Hepatocyte (in vitro differentiated cells): ENCODE measurements at regions not wholly inside any gene's neighbourhood (a gene's known extent, or its start where the extent isn't known, plus 50 kb on each side); places are given as distances from the start of the nearest gene placed in this dataset.

Experiments
- DNase-seq: peaks from one replicate; pipeline ENCODE4 v3.0.0-alpha.2; 2016; ENCODE audit warnings: low spot score
- H2AFZ ChIP-seq: fragments of 200-600 bp; sonication (generic); 2 replicates; pipeline ENCODE4 v1.6.0; 2016; ENCODE audit warnings: antibody characterized with exemption, mild to moderate bottlenecking
- H3K27ac ChIP-seq: fragments of 200-600 bp; sonication (generic); 2 replicates; pipeline ENCODE4 v1.5.1; 2016; ENCODE audit warnings: mild to moderate bottlenecking
- H3K27me3 ChIP-seq: fragments of 200-600 bp; sonication (generic); 2 replicates; pipeline ENCODE4 v1.6.1; 2016
- H3K36me3 ChIP-seq: fragments of 200-600 bp; sonication (generic); replicated peaks from 2 replicates; pipeline ENCODE4 v1.5.1; 2016; ENCODE audit warnings: low read depth; ENCODE audit not compliant: insufficient read depth
- H3K4me1 ChIP-seq: fragments of 200-600 bp; sonication (generic); 2 replicates; pipeline ENCODE4 v1.5.1; 2016; ENCODE audit warnings: mild to moderate bottlenecking, moderate library complexity; ENCODE audit not compliant: insufficient read depth
- H3K4me2 ChIP-seq: fragments of 200-600 bp; sonication (generic); 2 replicates; pipeline ENCODE4 v1.6.0; 2016
- H3K4me3 ChIP-seq: fragments of 200-600 bp; sonication (generic); 2 replicates; pipeline ENCODE4 v1.5.1; 2016; ENCODE audit warnings: mild to moderate bottlenecking
- H3K79me2 ChIP-seq: fragments of 200-600 bp; sonication (generic); 2 replicates; pipeline ENCODE4 v1.6.0; 2017; ENCODE audit warnings: mild to moderate bottlenecking
- H3K9me2 ChIP-seq: fragments of 200-600 bp; sonication (generic); replicated peaks from 2 replicates; pipeline ENCODE4 v1.6.0; 2017; ENCODE audit warnings: mild to moderate bottlenecking; ENCODE audit not compliant: insufficient read depth
- H3K9me3 ChIP-seq: fragments of 200-600 bp; sonication (generic); 2 replicates; pipeline ENCODE4 v1.5.1; 2016; ENCODE audit warnings: low read depth, mild to moderate bottlenecking
- H4K20me1 ChIP-seq: fragments of 200-600 bp; sonication (generic); 2 replicates; pipeline ENCODE4 v1.6.0; 2016; ENCODE audit warnings: mild to moderate bottlenecking; ENCODE audit not compliant: insufficient read depth, poor library complexity, severe bottlenecking
- EZH2 ChIP-seq: fragments of 200-600 bp; sonication (generic); IDR thresholded peaks from 2 replicates; pipeline ENCODE4 v1.6.1; 2016; ENCODE audit warnings: antibody characterized with exemption, mild to moderate bottlenecking, borderline replicate concordance
- EZH2phosphoT487 ChIP-seq: fragments of 200-600 bp; sonication (generic); IDR thresholded peaks from one replicate; pipeline ENCODE4 v1.6.1; 2018; ENCODE audit warnings: antibody characterized with exemption, mild to moderate bottlenecking, low read depth, moderate library complexity; ENCODE audit not compliant: unreplicated experiment, severe bottlenecking
- WGBS: methylation state at CpG from one replicate; pipeline ENCODE4 v1.1.6; 2016; ENCODE audit warnings: low lambda C conversion rate; ENCODE audit errors: missing lambda C conversion rate; 5-methylcytosine and 5-hydroxymethylcytosine counted together
- TF ChIP-seq, protein P1 (sequence below): fragments of 200-600 bp; sonication (generic); IDR thresholded peaks from 2 replicates; pipeline ENCODE4 v1.5.1; 2016; ENCODE audit warnings: antibody characterized with exemption, mild to moderate bottlenecking; ENCODE audit not compliant: poor library complexity

DNA sequence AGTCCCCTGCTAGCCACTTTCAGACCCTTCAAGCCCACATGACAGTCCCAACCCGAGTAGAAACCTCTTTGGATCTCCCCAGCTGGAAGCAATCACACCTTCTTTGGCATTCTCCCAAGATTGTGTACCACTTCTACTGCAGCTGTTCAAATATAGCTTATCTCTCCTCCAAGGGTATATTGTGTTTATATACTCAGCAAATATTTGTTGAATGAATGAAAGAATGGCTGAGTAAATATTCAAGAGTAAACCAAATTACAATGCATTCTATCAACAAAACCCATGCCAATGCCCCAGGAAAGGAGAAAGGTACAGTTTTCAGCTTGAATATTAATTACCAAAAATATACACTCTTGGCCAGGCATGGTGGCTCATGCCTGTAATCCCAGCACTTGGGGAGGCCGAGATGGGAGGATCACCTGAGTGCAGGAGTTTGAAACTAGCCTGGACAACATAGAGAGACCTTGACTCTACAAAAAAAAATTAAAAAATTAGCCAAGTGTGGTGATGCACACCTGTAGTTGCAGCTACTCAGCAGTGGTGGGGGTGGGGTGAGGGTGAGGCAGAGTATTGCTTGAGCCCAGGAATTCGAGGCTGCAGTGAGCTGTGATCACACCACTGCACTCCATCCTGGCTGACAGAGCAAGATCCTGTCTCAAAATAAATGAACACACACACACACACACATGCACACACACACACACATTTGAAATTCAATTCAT lies 68.5 kb downstream of the NIBAN1 start:
- Histone ChIP-seq H4K20me1 (no peaks in the 10 kb centered on the region), H3K4me1 (peaks cover 4% of the 10 kb centered on the region), H3K27ac (peak overlapping the region; percentile 38)

DNA sequence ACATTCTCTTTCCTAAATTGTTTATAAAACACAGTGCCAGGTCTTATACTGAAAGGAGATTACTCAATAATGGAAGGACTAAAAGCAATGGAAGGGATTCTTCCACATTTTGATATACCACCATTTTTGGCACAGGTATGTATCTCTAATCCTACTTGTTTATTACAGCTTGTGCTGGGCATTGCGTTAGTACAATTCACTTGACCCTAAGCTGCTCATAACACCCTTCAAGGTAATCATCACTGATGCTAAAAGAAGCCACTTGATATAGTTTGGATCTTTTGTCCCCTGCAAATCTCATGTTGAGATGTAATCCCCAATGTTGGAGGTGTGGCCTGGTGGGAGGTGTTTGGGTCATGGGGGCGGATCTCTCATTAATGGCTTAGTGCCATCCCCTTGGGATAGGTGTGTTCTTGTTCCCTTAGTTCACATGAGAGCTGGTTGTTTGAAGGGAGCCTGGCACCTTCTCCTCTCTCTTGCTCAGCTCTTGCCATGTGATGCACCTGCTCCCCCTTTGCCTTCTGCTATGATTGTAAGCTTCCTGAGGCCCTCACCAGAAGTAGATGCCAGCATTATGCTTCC lies 71.1 kb downstream of the NIBAN1 start:
- Histone ChIP-seq H3K9me2 (no peaks in the 10 kb centered on the region), H4K20me1 (no peaks in the 10 kb centered on the region), H3K36me3 (no peaks in the 10 kb centered on the region), H3K27me3 (no peaks in the 10 kb centered on the region), H3K79me2 (no peaks in the 10 kb centered on the region), H3K4me1 (peaks cover 4% of the 10 kb centered on the region), H3K27ac (no peak overlapping the region), H3K9me3 (no peaks in the 10 kb centered on the region), H2AFZ (no peak overlapping the region), H3K4me3 (no peak overlapping the region), H3K4me2 (no peak overlapping the region)
- TF ChIP-seq, protein P1, sequence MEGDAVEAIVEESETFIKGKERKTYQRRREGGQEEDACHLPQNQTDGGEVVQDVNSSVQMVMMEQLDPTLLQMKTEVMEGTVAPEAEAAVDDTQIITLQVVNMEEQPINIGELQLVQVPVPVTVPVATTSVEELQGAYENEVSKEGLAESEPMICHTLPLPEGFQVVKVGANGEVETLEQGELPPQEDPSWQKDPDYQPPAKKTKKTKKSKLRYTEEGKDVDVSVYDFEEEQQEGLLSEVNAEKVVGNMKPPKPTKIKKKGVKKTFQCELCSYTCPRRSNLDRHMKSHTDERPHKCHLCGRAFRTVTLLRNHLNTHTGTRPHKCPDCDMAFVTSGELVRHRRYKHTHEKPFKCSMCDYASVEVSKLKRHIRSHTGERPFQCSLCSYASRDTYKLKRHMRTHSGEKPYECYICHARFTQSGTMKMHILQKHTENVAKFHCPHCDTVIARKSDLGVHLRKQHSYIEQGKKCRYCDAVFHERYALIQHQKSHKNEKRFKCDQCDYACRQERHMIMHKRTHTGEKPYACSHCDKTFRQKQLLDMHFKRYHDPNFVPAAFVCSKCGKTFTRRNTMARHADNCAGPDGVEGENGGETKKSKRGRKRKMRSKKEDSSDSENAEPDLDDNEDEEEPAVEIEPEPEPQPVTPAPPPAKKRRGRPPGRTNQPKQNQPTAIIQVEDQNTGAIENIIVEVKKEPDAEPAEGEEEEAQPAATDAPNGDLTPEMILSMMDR = no peak
- WGBS = 90% methylated on average over 2 of the region's 2 CpGs
- DNase-seq = no peak

More for the DNA sequence above, 68.5 kb downstream of the NIBAN1 start:
- H3K79me2 ChIP-seq = no peaks in the 10 kb centered on the region
- H3K9me3 ChIP-seq = no peaks in the 10 kb centered on the region
- no peak overlapping the region for H3K4me2 ChIP-seq
- no peaks in the 10 kb centered on the region for H3K9me2 ChIP-seq
- no peaks in the 10 kb centered on the region for H3K36me3 ChIP-seq
- TF ChIP-seq EZH2 = no peak
- peak; percentile 77 for TF ChIP-seq EZH2phosphoT487
- H3K4me3 ChIP-seq = no peak overlapping the region
- WGBS = 48% methylated on average over 3 of the region's 3 CpGs
- H3K27me3 ChIP-seq = no peaks in the 10 kb centered on the region
- no peak overlapping the region for H2AFZ ChIP-seq
- DNase-seq = peak; percentile 61

DNA sequence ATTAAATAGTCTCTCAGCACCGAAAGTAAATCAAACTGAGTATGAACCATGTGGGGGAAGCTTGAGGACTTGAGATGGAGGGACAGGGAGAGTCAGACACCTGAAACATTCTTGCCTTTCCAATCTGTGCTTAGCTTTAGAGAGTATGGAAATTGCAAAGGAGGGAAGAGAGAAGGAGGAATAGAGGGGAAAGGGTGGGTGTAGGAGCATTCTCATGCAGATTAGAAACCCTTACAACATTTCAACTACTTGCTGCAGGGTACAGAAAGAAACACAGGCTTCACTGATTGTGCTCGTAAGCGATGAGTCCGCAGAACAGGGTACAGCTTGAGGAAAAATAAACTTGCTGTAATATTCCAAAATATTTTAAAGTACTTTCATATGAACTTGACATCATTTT lies 73.8 kb downstream of the NIBAN1 start:
- peaks cover 4% of the 10 kb centered on the region for H3K4me1 ChIP-seq
- no peak overlapping the region for H3K27ac ChIP-seq
- no peaks in the 10 kb centered on the region for H3K9me3 ChIP-seq
- no peaks in the 10 kb centered on the region for H3K9me2 ChIP-seq
- no peak overlapping the region for H3K4me2 ChIP-seq
- DNase-seq = no peak
- no peaks in the 10 kb centered on the region for H3K36me3 ChIP-seq
- no peaks in the 10 kb centered on the region for H3K79me2 ChIP-seq
- H4K20me1 ChIP-seq = no peaks in the 10 kb centered on the region
- TF ChIP-seq, protein P1 = no peak
- TF ChIP-seq EZH2phosphoT487 (no peak), EZH2 (no peak)
- H3K27me3 ChIP-seq = no peaks in the 10 kb centered on the region
- no peak overlapping the region for H2AFZ ChIP-seq
- 75% methylated on average over 4 of the region's 4 CpGs for WGBS
- no peak overlapping the region for H3K4me3 ChIP-seq

DNA sequence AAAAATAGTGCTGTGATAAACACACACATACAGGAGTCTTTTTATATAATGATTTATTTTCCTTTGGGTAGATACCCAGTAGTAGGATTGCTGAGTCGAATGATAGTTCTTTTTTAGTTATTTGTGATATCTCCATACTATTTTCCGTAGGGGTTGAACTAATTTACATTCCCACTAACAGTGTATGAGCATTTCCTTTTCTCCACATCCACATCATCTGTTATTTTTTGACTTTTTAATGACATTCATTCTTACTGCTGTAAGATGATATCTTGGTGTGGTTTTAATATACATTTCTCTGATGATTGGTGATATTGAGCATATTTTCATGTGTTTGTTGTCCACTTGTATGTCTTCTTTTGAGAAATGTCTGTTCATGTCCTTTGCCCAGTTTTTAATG lies 78.3 kb downstream of the NIBAN1 start:
- no peaks in the 10 kb centered on the region for H3K79me2 ChIP-seq
- no peak for DNase-seq
- no peak overlapping the region for H3K27ac ChIP-seq
- H2AFZ ChIP-seq = no peak overlapping the region
- H3K9me3 ChIP-seq = no peaks in the 10 kb centered on the region
- TF ChIP-seq EZH2 = no peak
- no peaks in the 10 kb centered on the region for H3K27me3 ChIP-seq
- no peak overlapping the region for H3K4me2 ChIP-seq
- no peaks in the 10 kb centered on the region for H3K4me1 ChIP-seq
- no peaks in the 10 kb centered on the region for H4K20me1 ChIP-seq
- H3K36me3 ChIP-seq = no peaks in the 10 kb centered on the region
- WGBS = 48% methylated on average over 2 of the region's 2 CpGs
- no peak overlapping the region for H3K4me3 ChIP-seq
- no peaks in the 10 kb centered on the region for H3K9me2 ChIP-seq
